ENCODE measurements at regions not wholly inside any gene's neighbourhood (a gene's known extent, or its start where the extent isn't known, plus 50 kb on each side); places are given as distances from the start of the nearest gene placed in this dataset.

GRCh38 chr11:110027627-110028371 lies 65.4 kb upstream of the ZC3H12C start:
- H3K36me3 ChIP-seq (ENCODE audit: control insufficient read depth in 2 of 2, insufficient read depth in 2 of 2, low read length in 1 of 2): no peaks in the 10 kb centered on the region
- RAD21 ChIA-PET (ENCODE audit: unreplicated experiment): interaction anchor here (1.0 to 9.3 kb wide), 22 partner anchors 24 to 319 kb away, joined by 3 to 118 read pairs (median 6); partner anchors contain the start of gene ZC3H12C
- POLR2A ChIA-PET: interaction anchor here (0.6 to 6.8 kb wide), 19 partner anchors 20 to 292 kb away, joined by 3 to 76 read pairs (median 5); partner anchors contain the start of gene ZC3H12C
- 0% methylated on average over 4 of the region's 4 CpGs for WGBS (ENCODE audit: insufficient coverage, insufficient replicate concordance, low lambda C conversion rate, missing lambda C conversion rate)
- intact Hi-C loops (cut with micrococcal nuclease; ENCODE audit: unreplicated experiment): loop anchor here (1.0 to 5.0 kb wide), 9 partner anchors 27 to 400 kb away; partner anchors contain the start of genes FDX1 and ZC3H12C
- in situ Hi-C loops (cut with MboI): loop anchor here (5.0 kb wide), 1 partner anchor 75 kb away; no protein-coding TSS in a partner anchor
- TSS peak; percentile 83 for BruUV-seq (replicated peaks)
- peak overlapping the region; percentile 67 for H3K4me2 ChIP-seq (ENCODE audit: control insufficient read depth, insufficient read depth)
- H3K79me2 ChIP-seq (ENCODE audit: control insufficient read depth, insufficient read depth, low read length): no peaks in the 10 kb centered on the region
- peak overlapping the region; percentile 23; the same call in 1 of the 2 replicates for H3K4me3 ChIP-seq
- FAIRE-seq (no peak), DNase-seq (ENCODE audit: low read depth, low spot score) (peak; percentile 91), ATAC-seq (peak; percentile 81)
- H3K4me1 ChIP-seq (ENCODE audit: control insufficient read depth, insufficient read depth, low read length): peaks cover 26% of the 10 kb centered on the region
- no peak overlapping the region for H2AFZ ChIP-seq (ENCODE audit: control insufficient read depth, low read depth, low read length)
- SMC1A ChIA-PET (ENCODE audit: uncharacterized antibody, unreplicated experiment): interaction anchor here (0.8 to 10.8 kb wide), 32 partner anchors 10 to 335 kb away, joined by 3 to 214 read pairs (median 6); partner anchors contain the start of gene ZC3H12C
- H3K9ac ChIP-seq (ENCODE audit: control insufficient read depth, insufficient read depth, low read length): peak overlapping the region; percentile 24
- no peaks in the 10 kb centered on the region for H3K27me3 ChIP-seq (replicated peaks in 1 of 2; ENCODE audit: control insufficient read depth in 2 of 2, insufficient read depth in 2 of 2, low read length in 1 of 2)
- H3K9me3 ChIP-seq (replicated peaks; ENCODE audit: control insufficient read depth, insufficient read depth, low read length): peaks cover 4% of the 10 kb centered on the region
- H3K27ac ChIP-seq (ENCODE audit: control insufficient read depth, insufficient read depth): peak overlapping the region; percentile 91
- no peaks in the 10 kb centered on the region for H4K20me1 ChIP-seq (ENCODE audit: control insufficient read depth, insufficient read depth)
- CTCF ChIA-PET: interaction anchor here (0.6 to 3.3 kb wide), 14 partner anchors 11 to 407 kb away, joined by 3 to 22 read pairs (median 4); no protein-coding TSS in a partner anchor
- TF ChIP-seq RAD21 (IDR thresholded peaks at IDR 0.05; ENCODE audit: insufficient read depth, low read depth, low read length) (peak; percentile 19), IRF4 (IDR thresholded peaks at IDR 0.05; ENCODE audit: low read depth, low read length) (no peak; the same call in 1 of the 2 replicates), SMARCA5 (IDR thresholded peaks at IDR 0.05) (peak; percentile 94; the same call in 1 of the 2 replicates), ZNF384 (IDR thresholded peaks at IDR 0.05; ENCODE audit: borderline replicate concordance, low read depth, low read length) (no peak), ETV6 (conservative IDR thresholded peaks at IDR 0.05 in 1 of 2, IDR thresholded peaks at IDR 0.05 in 1 of 2; ENCODE audit: borderline replicate concordance in 1 of 2, low read depth in 1 of 2) (peak in 1 of 2 experiments; percentile 80; a peak in 2 of 4 replicates), HSF1 (IDR thresholded peaks at IDR 0.05; ENCODE audit: low read depth, low read length) (no peak), KLF5 (IDR thresholded peaks at IDR 0.05; ENCODE audit: partially characterized antibody) (no peak), PAX5 (IDR thresholded peaks at IDR 0.05; ENCODE audit: borderline replicate concordance, low read depth, low read length) (peak; percentile 95), RUNX3 (IDR thresholded peaks at IDR 0.05; ENCODE audit: low read length) (peak; percentile 98), TCF12 (IDR thresholded peaks at IDR 0.05; ENCODE audit: low read depth, low read length) (peak; percentile 85; the same call in 1 of the 2 replicates), ZNF207 (IDR thresholded peaks at IDR 0.05; ENCODE audit: borderline replicate concordance) (peak; percentile 79), IKZF1 (conservative IDR thresholded peaks at IDR 0.05) (peak; percentile 66), SMC3 (IDR thresholded peaks at IDR 0.05; ENCODE audit: borderline replicate concordance, low read length) (no peak; the same call in 1 of the 2 replicates), KDM1A (IDR thresholded peaks at IDR 0.05; ENCODE audit: borderline replicate concordance) (no peak), POU2F2 (IDR thresholded peaks at IDR 0.05; ENCODE audit: borderline replicate concordance, low read depth, low read length) (peak; percentile 89; the same call in 2 of the 3 replicates), CBX3 (IDR thresholded peaks at IDR 0.05; ENCODE audit: borderline replicate concordance, low read depth) (no peak), YBX1 (IDR thresholded peaks at IDR 0.05) (no peak), EED (IDR thresholded peaks at IDR 0.05; ENCODE audit: low read depth) (peak; percentile 89)
- TF ChIP-seq, protein P1, sequence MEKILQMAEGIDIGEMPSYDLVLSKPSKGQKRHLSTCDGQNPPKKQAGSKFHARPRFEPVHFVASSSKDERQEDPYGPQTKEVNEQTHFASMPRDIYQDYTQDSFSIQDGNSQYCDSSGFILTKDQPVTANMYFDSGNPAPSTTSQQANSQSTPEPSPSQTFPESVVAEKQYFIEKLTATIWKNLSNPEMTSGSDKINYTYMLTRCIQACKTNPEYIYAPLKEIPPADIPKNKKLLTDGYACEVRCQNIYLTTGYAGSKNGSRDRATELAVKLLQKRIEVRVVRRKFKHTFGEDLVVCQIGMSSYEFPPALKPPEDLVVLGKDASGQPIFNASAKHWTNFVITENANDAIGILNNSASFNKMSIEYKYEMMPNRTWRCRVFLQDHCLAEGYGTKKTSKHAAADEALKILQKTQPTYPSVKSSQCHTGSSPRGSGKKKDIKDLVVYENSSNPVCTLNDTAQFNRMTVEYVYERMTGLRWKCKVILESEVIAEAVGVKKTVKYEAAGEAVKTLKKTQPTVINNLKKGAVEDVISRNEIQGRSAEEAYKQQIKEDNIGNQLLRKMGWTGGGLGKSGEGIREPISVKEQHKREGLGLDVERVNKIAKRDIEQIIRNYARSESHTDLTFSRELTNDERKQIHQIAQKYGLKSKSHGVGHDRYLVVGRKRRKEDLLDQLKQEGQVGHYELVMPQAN (conservative IDR thresholded peaks at IDR 0.05): no peak
- TF ChIP-seq, protein P2, sequence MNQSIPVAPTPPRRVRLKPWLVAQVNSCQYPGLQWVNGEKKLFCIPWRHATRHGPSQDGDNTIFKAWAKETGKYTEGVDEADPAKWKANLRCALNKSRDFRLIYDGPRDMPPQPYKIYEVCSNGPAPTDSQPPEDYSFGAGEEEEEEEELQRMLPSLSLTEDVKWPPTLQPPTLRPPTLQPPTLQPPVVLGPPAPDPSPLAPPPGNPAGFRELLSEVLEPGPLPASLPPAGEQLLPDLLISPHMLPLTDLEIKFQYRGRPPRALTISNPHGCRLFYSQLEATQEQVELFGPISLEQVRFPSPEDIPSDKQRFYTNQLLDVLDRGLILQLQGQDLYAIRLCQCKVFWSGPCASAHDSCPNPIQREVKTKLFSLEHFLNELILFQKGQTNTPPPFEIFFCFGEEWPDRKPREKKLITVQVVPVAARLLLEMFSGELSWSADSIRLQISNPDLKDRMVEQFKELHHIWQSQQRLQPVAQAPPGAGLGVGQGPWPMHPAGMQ (IDR thresholded peaks at IDR 0.05; ENCODE audit: borderline replicate concordance): no peak
